GM12878 (cell line): ENCODE measurements at regions not wholly inside any gene's neighbourhood (a gene's known extent, or its start where the extent isn't known, plus 50 kb on each side); places are given as distances from the start of the nearest gene placed in this dataset.

Source experiments
- ATAC-seq: fragments of 200-7000 bp; cut with Tn5 transposase; 3 replicates; pipeline ENCODE4 v1.9.1; 2020; ENCODE audit warnings: mild to moderate bottlenecking, moderate library complexity
- BruUV-seq: library from RNA; stranded (reverse); fragments of 400-500 nt; replicated peaks from 2 replicates; lab custom pipeline; 2021; lab: Mats Ljungman, UMichigan
- CTCF ChIA-PET: fragments of 300-600 bp; sonication (Branson Sonifier 250); formaldehyde crosslinking; extraction: SDS; loops from one replicate; lab custom pipeline; 2021; ENCODE audit warnings: inconsistent platforms; lab: Yijun Ruan, JAX
- POLR2A ChIA-PET: fragments of 350-600 bp; formaldehyde crosslinking; extraction: SDS; loops from one replicate; lab custom pipeline; 2021; ENCODE audit warnings: inconsistent platforms; lab: Charles Lee
- RAD21 ChIA-PET: fragments of 300-600 bp; sonication (Branson Sonifier 250); formaldehyde crosslinking; loops from one replicate; lab custom pipeline; 2023; ENCODE audit warnings: antibody characterized with exemption; ENCODE audit not compliant: unreplicated experiment; lab: Charles Lee
- SMC1A ChIA-PET: fragments of 300-600 bp; sonication (Branson Sonifier 250); formaldehyde crosslinking; loops from one replicate; lab custom pipeline; 2023; ENCODE audit not compliant: unreplicated experiment, uncharacterized antibody; lab: Charles Lee
- DNase-seq: peaks from one replicate; pipeline ENCODE4 v3.0.0-alpha.2; 2011; ENCODE audit warnings: low read depth, low spot score
- FAIRE-seq: peaks from 3 replicates; lab custom pipeline; 2011; peaks lifted over from hg19 to GRCh38; lab: Jason Lieb, UNC
- H2AFZ ChIP-seq: 2 replicates; pipeline ENCODE4 v1.6.0; 2011; ENCODE audit warnings: low read depth, low read length, control low read depth; ENCODE audit not compliant: control insufficient read depth
- H3K27ac ChIP-seq: 2 replicates; pipeline ENCODE4 v1.5.1; 2011; ENCODE audit warnings: control low read depth; ENCODE audit not compliant: control insufficient read depth, insufficient read depth
- H3K27me3 ChIP-seq, 2 experiments: replicated peaks in 1 of 2; 2 replicates each; pipeline versions ENCODE4 v1.6.0 to v1.6.1; 2011; ENCODE audit warnings: low read length in 1 of 2; ENCODE audit not compliant: control insufficient read depth in 2 of 2, insufficient read depth in 2 of 2
- H3K36me3 ChIP-seq, 2 experiments: 2 replicates each; pipeline ENCODE4 v1.5.1; 2011; ENCODE audit warnings: low read length in 1 of 2; ENCODE audit not compliant: control insufficient read depth in 2 of 2, insufficient read depth in 2 of 2
- H3K4me1 ChIP-seq: 2 replicates; pipeline ENCODE4 v1.6.1; 2011; ENCODE audit warnings: mild to moderate bottlenecking, low read length, moderate library complexity, mixed read lengths; ENCODE audit not compliant: control insufficient read depth, insufficient read depth
- H3K4me2 ChIP-seq: 2 replicates; pipeline ENCODE4 v1.6.0; 2011; ENCODE audit warnings: control low read depth; ENCODE audit not compliant: control insufficient read depth, insufficient read depth
- H3K4me3 ChIP-seq: fragments of 200-600 bp; sonication (generic); 2 replicates; pipeline ENCODE4 v1.5.1; 2016
- H3K79me2 ChIP-seq: 2 replicates; pipeline ENCODE4 v1.6.0; 2011; ENCODE audit warnings: low read length; ENCODE audit not compliant: control insufficient read depth, insufficient read depth
- H3K9ac ChIP-seq: 2 replicates; pipeline ENCODE4 v1.8.0; 2011; ENCODE audit warnings: low read length, control low read depth, mixed read lengths; ENCODE audit not compliant: control insufficient read depth, insufficient read depth
- H3K9me3 ChIP-seq: replicated peaks from 3 replicates; pipeline ENCODE4 v1.5.1; 2011; ENCODE audit warnings: mild to moderate bottlenecking, low read length; ENCODE audit not compliant: control insufficient read depth, insufficient read depth
- H4K20me1 ChIP-seq: 2 replicates; pipeline ENCODE4 v1.6.0; 2011; ENCODE audit not compliant: control insufficient read depth, insufficient read depth
- ATF2 ChIP-seq: IDR thresholded peaks from 2 replicates; pipeline ENCODE4 v1.6.1; 2012; ENCODE audit warnings: low read length, inconsistent platforms
- BCL11A ChIP-seq: IDR thresholded peaks from 2 replicates; pipeline ENCODE4 v1.6.1; 2011; ENCODE audit warnings: low read depth, low read length
- CEBPZ ChIP-seq: fragments of 150-350 bp; IDR thresholded peaks from 2 replicates; pipeline ENCODE4 v1.6.1; 2016; ENCODE audit warnings: low read depth, low read length
- EED ChIP-seq: sonication (generic); IDR thresholded peaks from 2 replicates; pipeline ENCODE4 v1.6.1; 2016; ENCODE audit warnings: antibody characterized with exemption, low read depth
- HDAC2 ChIP-seq: fragments of 200-600 bp; sonication (generic); IDR thresholded peaks from 2 replicates; pipeline ENCODE4 v1.6.1; 2017
- IRF3 ChIP-seq: fragments of 450-650 bp; IDR thresholded peaks from 2 replicates; pipeline ENCODE4 v1.6.1; 2014; ENCODE audit warnings: mild to moderate bottlenecking
- MAX ChIP-seq: IDR thresholded peaks from 2 replicates; pipeline ENCODE4 v1.6.1; 2012; ENCODE audit warnings: low read depth, low read length, improper control_type of control experiment
- MEF2A ChIP-seq: IDR thresholded peaks from 2 replicates; pipeline ENCODE4 v1.6.1; 2011; ENCODE audit warnings: low read depth, mild to moderate bottlenecking, low read length, moderate library complexity; ENCODE audit not compliant: insufficient read depth
- NR2C1 ChIP-seq: fragments of 450-650 bp; IDR thresholded peaks from 2 replicates; pipeline ENCODE4 v1.6.1; 2017; ENCODE audit warnings: antibody characterized with exemption, mild to moderate bottlenecking, moderate library complexity
- RELB ChIP-seq: fragments of 450-650 bp; IDR thresholded peaks from 2 replicates; pipeline ENCODE4 v1.6.1; 2017; ENCODE audit warnings: low read depth, mild to moderate bottlenecking, moderate library complexity
- SREBF1 ChIP-seq: IDR thresholded peaks from 2 replicates; pipeline ENCODE4 v1.6.1; 2012; ENCODE audit warnings: mild to moderate bottlenecking, low read length
- STAT3 ChIP-seq: IDR thresholded peaks from 2 replicates; pipeline ENCODE4 v1.6.1; 2011; ENCODE audit warnings: low read depth, low read length, improper control_type of control experiment
- ZBED1 ChIP-seq: IDR thresholded peaks from 2 replicates; pipeline ENCODE4 v1.6.1; 2016; ENCODE audit warnings: borderline replicate concordance
- ZNF217 ChIP-seq: fragments of 450-650 bp; IDR thresholded peaks from 2 replicates; pipeline ENCODE4 v1.6.1; 2017; ENCODE audit warnings: antibody characterized with exemption, mild to moderate bottlenecking
- ZZZ3 ChIP-seq: IDR thresholded peaks from 2 replicates; pipeline ENCODE4 v1.6.1; 2011; ENCODE audit warnings: low read depth; ENCODE audit not compliant: control insufficient read depth, insufficient read length
- WGBS: methylation state at CpG from one replicate; pipeline ENCODE4 v1.1.6; 2016; ENCODE audit warnings: low lambda C conversion rate; ENCODE audit not compliant: insufficient replicate concordance, insufficient coverage; ENCODE audit errors: missing lambda C conversion rate; 5-methylcytosine and 5-hydroxymethylcytosine counted together
- in situ Hi-C: fragments of 300-500 bp; cut with MboI; formaldehyde crosslinking; loops from 9 replicates; pipeline ENCODE4 v1.14.3; 2018; ENCODE audit warnings: mixed read lengths
- intact Hi-C: fragments of 100-400 bp; cut with micrococcal nuclease; formaldehyde crosslinking; loops from one replicate; pipeline ENCODE4 v1.14.2; 2022; ENCODE audit not compliant: unreplicated experiment

- TF ChIP-seq HDAC2 (no peak), ATF2 (no peak), MAX (no peak), NR2C1 (no peak), ZNF217 (no peak), ZZZ3 (no peak), IRF3 (no peak)
These were observed 150.3 kb upstream of the TAS2R1 start (continued) for GRCh38 chr5:9780501-9780900.

- in situ Hi-C loops, result no loop called here
- H3K4me2 ChIP-seq, result no peak overlapping the region
- H3K4me3 ChIP-seq, result no peak overlapping the region
- ChIA-PET POLR2A (no interaction called here), SMC1A (no interaction called here), RAD21 (no interaction called here), CTCF (no interaction called here)
- H3K27ac ChIP-seq, result no peak overlapping the region
- no peak overlapping the region for H2AFZ ChIP-seq
- TF ChIP-seq ZBED1 (no peak), MEF2A (no peak), SREBF1 (no peak), STAT3 (no peak), BCL11A (no peak), RELB (no peak), CEBPZ (no peak), EED (no peak)
- H3K79me2 ChIP-seq, result no peaks in the 10 kb centered on the region
- ATAC-seq, result no peak
- FAIRE-seq, result no peak
- no peak for DNase-seq
- no peaks in the 10 kb centered on the region for H3K9me3 ChIP-seq
- intact Hi-C loops, result no loop called here
- no peaks in the 10 kb centered on the region for H3K36me3 ChIP-seq
- no TSS peak for BruUV-seq
- no peaks in the 10 kb centered on the region for H4K20me1 ChIP-seq
- no peaks in the 10 kb centered on the region; a peak in 1 of 4 replicates for H3K27me3 ChIP-seq
- H3K9ac ChIP-seq, result no peak overlapping the region
- no peaks in the 10 kb centered on the region for H3K4me1 ChIP-seq
- 2% methylated on average over 3 of the region's 3 CpGs for WGBS
These were observed 146.4 kb upstream of the TAS2R1 start for GRCh38 chr5:9776525-9776924.
